Activated T-helper 2 cell treated with anti-CD3 and anti-CD28 coated beads, Interferon-gamma antibody, Interleukin-2, Interleukin-4, amounts not matched to agents 10 μg/mL and 5 μg/mL and 100 μg/mL, durations not matched to agents 14 hours and 24 hours and 36 hours (primary cell): ENCODE measurements at regions not wholly inside any gene's neighbourhood (a gene's known extent, or its start where the extent isn't known, plus 50 kb on each side); places are given as distances from the start of the nearest gene placed in this dataset.

Experiments used
- DNase-seq: peaks from one replicate; pipeline ENCODE4 v3.0.0; 2021; ENCODE audit warnings: low spot score
- H3K27ac Mint-ChIP-seq: one replicate; pipeline ENCODE4 v1.8.0; 2021; ENCODE audit warnings: mixed read lengths
- H3K27me3 Mint-ChIP-seq: one replicate; pipeline ENCODE4 v1.8.0; 2021; ENCODE audit warnings: low read depth, mixed read lengths
- H3K36me3 Mint-ChIP-seq: one replicate; pipeline ENCODE4 v1.8.0; 2021; ENCODE audit warnings: low read depth, mixed read lengths
- H3K4me1 Mint-ChIP-seq: one replicate; pipeline ENCODE4 v1.8.0; 2021; ENCODE audit warnings: low read depth, mixed read lengths
- H3K4me3 Mint-ChIP-seq: one replicate; pipeline ENCODE4 v1.8.0; 2021; ENCODE audit warnings: low read depth, mild to moderate bottlenecking, moderate library complexity, mixed read lengths
- H3K9me3 Mint-ChIP-seq: one replicate; pipeline ENCODE4 v1.8.0; 2021; ENCODE audit warnings: mixed read lengths
- intact Hi-C: fragments of 100-400 bp; cut with micrococcal nuclease; formaldehyde crosslinking; loops from one replicate; pipeline ENCODE4 v1.15.1; 2023

DNA sequence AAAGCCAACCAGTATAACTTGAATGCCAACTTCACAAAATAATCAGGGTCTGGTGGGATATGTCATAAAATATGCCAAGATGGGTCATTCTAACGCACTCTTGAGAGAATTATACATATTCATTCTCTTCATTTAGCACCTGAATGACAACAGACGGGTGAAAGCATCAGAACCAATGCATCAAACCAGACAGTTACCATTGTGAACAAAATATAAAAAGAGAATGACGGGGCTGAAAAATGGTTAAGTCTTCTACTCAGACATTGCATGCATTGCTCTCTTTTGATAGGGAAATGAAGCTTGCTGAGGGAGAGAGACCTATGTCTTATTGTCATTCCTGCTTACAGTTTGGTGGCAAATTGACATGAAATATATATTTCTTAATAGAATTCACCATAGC lies 702.1 kb downstream of the NOVA1 start:
- no peaks in the 10 kb centered on the region for H3K36me3 Mint-ChIP-seq
- intact Hi-C loops = no loop called here
- DNase-seq = no peak
- H3K27me3 Mint-ChIP-seq = no peaks in the 10 kb centered on the region
- peaks cover 54% of the 10 kb centered on the region for H3K9me3 Mint-ChIP-seq
- H3K27ac Mint-ChIP-seq = no peak overlapping the region
- H3K4me1 Mint-ChIP-seq = no peaks in the 10 kb centered on the region
- H3K4me3 Mint-ChIP-seq = no peak overlapping the region

DNA sequence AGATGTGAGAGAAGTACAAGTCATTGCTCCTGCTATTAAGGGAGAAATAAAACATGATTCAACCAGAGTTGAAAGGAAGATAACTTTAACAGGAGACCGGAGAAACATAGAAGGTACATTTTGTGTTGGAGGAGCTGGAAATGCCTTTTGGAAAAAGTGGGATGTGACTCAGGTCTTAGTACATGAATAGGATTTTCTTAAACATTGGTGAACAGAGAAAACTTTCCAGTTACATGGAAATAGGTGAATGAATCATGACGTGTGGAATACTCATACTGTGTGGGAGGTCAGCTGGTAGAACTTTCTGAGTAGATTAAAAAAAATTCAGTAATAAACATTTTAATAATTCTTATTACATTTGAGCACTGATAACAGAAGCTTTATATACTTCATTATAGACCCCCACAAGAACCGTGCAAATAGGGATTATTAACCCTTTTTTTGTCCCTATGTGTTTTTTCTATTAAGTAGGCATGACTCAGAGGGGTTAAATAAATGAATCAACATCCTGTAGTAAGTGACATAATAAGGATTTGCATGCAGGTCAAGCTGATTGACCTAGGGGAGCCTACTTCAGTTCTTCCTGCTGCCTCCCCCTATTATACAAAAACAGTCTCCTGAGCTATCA lies 710.5 kb downstream of the NOVA1 start:
- intact Hi-C loops = no loop called here
- no peak for DNase-seq
- Mint-ChIP-seq H3K4me1 (no peaks in the 10 kb centered on the region), H3K4me3 (no peak overlapping the region), H3K27me3 (no peaks in the 10 kb centered on the region), H3K36me3 (no peaks in the 10 kb centered on the region), H3K9me3 (peaks cover 68% of the 10 kb centered on the region), H3K27ac (no peak overlapping the region)

DNA sequence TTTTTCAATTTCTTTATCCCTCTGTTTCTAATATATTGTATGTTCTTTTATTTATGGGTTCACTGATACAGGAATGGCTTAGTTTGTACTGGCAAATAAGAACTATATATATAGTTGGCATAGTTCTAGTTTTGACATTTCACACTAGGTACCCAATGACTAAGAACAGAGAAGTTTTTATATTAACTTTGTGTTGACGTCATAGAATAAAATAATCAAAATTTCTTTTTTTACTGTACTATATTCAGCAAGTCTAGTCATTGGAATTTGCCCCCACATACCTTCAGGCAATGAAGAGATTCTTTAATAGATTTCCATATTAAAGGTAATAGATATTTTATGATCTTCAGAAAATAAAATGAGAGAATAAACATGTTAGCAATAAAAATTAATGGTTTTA lies 713.2 kb downstream of the NOVA1 start:
- Mint-ChIP-seq H3K36me3 (no peaks in the 10 kb centered on the region), H3K27ac (no peak overlapping the region), H3K4me1 (no peaks in the 10 kb centered on the region), H3K9me3 (peaks cover 60% of the 10 kb centered on the region), H3K4me3 (no peak overlapping the region), H3K27me3 (no peaks in the 10 kb centered on the region)
- DNase-seq = no peak
- intact Hi-C loops = no loop called here

DNA sequence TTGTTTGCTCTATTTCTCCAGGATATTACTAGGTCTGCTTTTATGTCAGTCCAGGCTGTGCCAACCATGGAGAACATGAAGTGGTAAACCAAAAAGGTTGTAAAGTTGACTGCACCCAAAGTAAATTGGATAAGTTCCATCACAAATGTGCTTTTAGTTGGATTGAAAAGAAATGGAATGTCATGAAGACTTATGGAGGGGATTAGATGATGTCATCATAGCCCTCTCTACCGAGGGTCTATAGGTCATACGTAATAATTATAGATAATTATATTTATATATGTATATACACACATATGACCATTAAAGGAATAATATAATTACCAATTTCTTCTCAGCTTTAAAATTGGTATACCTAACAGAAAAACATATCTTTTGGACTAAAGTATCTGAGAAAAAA lies 714.9 kb downstream of the NOVA1 start:
- Mint-ChIP-seq H3K27ac (no peak overlapping the region), H3K9me3 (peaks cover 49% of the 10 kb centered on the region), H3K4me3 (no peak overlapping the region), H3K36me3 (no peaks in the 10 kb centered on the region), H3K27me3 (no peaks in the 10 kb centered on the region), H3K4me1 (no peaks in the 10 kb centered on the region)
- DNase-seq = no peak
- intact Hi-C loops = no loop called here

DNA sequence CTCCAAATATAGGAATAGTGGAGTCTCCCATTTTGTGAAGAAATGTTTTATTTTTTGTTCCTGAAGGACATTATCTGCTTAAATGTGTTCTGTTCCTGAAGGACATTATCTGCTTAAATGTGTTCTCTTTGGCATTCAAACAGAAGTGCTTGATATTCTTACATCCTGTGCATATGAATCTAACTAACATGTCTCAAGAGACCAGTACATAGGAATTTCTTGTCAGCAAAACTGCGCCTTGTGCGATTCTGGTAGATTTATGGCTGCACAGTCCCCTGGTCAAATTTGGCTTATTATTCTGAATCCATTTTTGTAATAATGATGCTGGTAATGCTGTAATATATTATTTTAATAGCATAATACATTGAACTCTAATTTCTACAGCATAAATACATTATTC lies 722.4 kb downstream of the NOVA1 start:
- Mint-ChIP-seq H3K27ac (no peak overlapping the region), H3K9me3 (peaks cover 29% of the 10 kb centered on the region), H3K27me3 (no peaks in the 10 kb centered on the region), H3K4me3 (no peak overlapping the region), H3K36me3 (no peaks in the 10 kb centered on the region), H3K4me1 (no peaks in the 10 kb centered on the region)
- intact Hi-C loops = no loop called here
- no peak for DNase-seq

DNA sequence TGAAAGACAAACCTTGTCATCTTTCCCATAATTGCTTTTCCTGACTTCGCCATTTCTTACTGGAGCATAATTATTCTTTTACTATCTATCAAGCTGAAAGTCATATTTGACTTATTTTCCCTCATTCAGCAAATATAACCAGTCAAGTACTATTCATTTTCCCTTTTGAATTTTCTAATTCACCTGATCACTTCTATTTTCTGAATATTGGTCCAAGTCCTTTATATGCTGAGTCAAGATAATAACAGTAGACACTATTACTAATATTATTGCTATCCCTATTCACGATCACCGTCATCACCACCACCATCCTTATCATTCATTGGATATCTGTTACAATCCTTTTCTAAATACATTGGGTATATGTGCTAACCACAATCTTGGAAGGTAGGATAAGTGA lies 728.0 kb downstream of the NOVA1 start:
- no peaks in the 10 kb centered on the region for H3K27me3 Mint-ChIP-seq
- H3K9me3 Mint-ChIP-seq = peaks cover 44% of the 10 kb centered on the region
- H3K36me3 Mint-ChIP-seq = no peaks in the 10 kb centered on the region
- no peak for DNase-seq
- no peaks in the 10 kb centered on the region for H3K4me1 Mint-ChIP-seq
- intact Hi-C loops = no loop called here
- H3K27ac Mint-ChIP-seq = no peak overlapping the region
- H3K4me3 Mint-ChIP-seq = no peak overlapping the region

DNA sequence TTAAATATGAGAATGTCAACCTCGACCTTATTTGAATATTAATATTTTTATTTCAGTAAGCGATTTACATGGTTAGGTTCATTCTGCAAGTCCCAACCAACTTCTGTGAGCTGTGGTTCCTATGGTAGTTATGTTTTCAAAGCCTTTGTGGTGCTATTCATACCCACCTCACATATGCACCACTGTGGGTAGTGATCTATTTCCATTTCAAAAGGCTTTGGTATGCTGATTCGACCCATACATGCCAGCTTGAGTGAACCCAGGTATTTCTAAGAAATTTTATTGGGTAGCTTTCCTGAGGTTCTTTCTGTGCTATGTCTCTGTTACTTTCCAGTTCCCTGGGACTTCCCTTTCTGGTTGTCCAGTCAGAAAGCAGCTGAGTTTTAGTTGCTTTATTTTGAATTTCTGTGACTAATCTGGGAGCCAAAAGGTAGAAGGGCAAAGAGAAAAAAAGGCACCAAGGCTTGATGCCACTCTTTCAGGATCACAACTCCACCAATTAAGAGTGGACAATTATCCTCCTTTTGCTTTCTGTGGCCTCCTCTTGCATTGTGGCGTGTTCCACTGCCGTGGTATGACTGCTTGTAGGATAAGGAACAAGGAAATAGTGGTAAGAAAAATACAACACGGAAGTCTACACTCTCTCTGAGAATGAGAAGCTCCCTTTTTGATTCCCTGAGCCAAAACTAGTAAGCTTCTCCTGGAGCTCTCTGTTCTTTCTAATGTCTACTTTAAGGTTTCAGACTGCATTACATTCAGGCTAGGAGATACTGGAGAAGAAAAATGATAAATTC lies 729.1 kb downstream of the NOVA1 start:
- H3K9me3 Mint-ChIP-seq = peaks cover 44% of the 10 kb centered on the region
- no peaks in the 10 kb centered on the region for H3K4me1 Mint-ChIP-seq
- intact Hi-C loops = no loop called here
- no peaks in the 10 kb centered on the region for H3K27me3 Mint-ChIP-seq
- no peak for DNase-seq
- H3K27ac Mint-ChIP-seq = no peak overlapping the region
- H3K36me3 Mint-ChIP-seq = no peaks in the 10 kb centered on the region
- H3K4me3 Mint-ChIP-seq = no peak overlapping the region

DNA sequence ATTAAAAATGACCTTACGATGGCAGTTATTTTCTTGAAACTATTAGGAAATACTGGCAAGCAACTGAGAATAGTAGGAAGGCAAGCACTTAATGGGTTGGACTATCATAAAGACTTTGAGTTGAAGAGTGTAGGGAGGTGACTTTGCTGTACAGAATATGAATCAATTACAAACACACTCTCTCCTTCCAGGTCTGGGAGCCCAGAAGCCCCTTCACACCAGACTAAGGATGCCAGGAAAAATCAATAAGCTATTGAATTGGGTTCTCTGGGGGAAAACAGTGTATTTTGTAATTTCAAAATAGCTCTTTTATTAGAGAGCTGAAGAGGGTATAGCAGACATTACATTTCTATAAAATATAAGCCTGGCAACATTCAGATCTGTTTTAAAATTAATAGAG lies 736.4 kb downstream of the NOVA1 start:
- H3K27ac Mint-ChIP-seq = no peak overlapping the region

DNA sequence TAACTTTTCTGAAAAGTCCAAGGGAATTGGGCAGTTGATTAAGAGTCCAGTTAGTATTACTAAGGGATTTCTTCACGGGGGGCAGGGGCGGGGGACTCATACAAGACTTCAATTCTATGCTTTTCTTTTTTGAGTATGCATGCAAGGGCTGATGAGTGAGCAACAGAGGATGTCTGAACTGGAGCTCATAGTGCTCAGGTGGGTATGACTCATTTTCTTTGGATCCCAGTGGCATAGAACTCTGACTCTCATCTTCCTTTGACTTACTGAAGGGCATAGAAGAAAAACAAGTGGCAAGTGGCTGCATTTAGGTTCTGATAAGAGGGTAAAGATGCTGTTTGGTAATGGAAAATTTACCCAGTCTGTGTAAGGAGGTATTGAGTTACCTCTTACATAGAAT lies 749.2 kb downstream of the NOVA1 start:
- no peak for DNase-seq
- Mint-ChIP-seq H3K36me3 (no peaks in the 10 kb centered on the region), H3K4me1 (no peaks in the 10 kb centered on the region), H3K9me3 (peaks cover 19% of the 10 kb centered on the region), H3K27ac (no peak overlapping the region), H3K27me3 (no peaks in the 10 kb centered on the region), H3K4me3 (no peak overlapping the region)
- intact Hi-C loops = no loop called here

More for the DNA sequence above, 736.4 kb downstream of the NOVA1 start:
- intact Hi-C loops = no loop called here
- no peaks in the 10 kb centered on the region for H3K36me3 Mint-ChIP-seq
- H3K27me3 Mint-ChIP-seq = no peaks in the 10 kb centered on the region
- no peak for DNase-seq
- H3K4me3 Mint-ChIP-seq = no peak overlapping the region
- no peaks in the 10 kb centered on the region for H3K4me1 Mint-ChIP-seq
- H3K9me3 Mint-ChIP-seq = peaks cover 30% of the 10 kb centered on the region

DNA sequence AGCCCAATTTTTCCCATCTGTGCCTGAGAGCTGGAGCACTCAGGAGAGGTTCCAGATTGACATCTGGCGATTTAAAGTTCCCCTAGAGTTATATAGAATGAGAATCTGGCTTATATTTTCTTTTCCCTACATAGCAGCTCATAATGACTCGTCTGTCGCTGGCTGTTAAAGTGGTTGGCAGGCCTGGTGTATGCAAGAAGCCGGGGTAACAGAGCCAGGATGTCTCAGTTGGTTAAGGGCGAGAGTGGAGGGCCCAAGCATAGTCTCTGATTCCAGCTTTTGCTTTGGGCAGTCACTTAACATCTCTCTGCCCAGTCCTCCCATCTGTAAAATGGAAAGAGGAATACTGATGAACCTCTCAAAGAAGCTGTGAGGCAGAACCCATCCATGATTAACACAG lies 751.6 kb downstream of the NOVA1 start:
- H3K27ac Mint-ChIP-seq = no peak overlapping the region

DNA sequence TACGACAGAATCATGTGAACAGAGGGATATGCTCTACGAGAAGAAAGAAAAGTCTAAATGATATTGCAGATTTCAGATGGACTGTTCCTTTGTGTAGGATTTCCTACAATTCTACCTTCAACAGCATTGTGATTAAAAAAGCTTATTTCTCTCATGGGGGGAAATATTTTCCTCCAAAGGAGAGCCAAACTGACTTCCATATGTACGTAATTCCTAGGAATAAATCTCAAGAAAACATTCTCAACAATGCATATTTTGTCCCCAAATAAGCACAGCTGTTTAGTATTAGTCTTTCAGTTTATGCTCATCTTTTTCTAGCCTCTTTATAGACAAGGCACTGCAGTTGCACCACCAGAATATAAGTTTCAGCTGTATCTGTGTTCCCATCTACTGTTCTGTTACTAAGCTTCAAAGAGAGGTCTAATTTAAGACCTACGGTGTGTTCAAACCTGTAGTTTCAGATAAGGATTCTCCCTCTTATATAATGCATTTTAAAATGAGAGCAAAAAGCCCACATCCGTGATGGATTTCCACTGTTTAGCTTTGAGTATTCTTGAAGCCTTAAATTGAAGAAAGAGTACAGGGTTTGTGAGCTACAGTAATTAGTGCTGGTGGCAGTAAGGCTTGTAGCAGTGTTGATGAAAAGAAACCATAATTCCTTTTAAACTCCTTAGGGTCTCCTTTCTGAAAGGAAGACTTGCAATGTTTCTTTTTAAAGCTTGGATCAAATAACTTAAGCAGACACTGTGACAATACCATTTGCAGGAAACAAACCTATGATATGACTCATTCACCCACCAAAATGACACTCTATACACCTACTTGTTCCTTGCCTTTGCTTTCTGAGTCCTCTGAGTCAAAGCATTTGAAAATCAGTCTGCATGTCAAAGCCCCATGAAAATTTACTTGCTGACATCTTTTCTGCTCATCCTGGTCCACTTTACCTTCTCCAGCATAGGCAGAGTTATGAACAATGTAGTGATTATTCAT lies 754.1 kb downstream of the NOVA1 start:
- no peak overlapping the region for H3K4me3 Mint-ChIP-seq
- no peak for DNase-seq
- no peaks in the 10 kb centered on the region for H3K27me3 Mint-ChIP-seq
- H3K4me1 Mint-ChIP-seq = no peaks in the 10 kb centered on the region
- intact Hi-C loops = no loop called here
- peaks cover 26% of the 10 kb centered on the region for H3K9me3 Mint-ChIP-seq
- H3K36me3 Mint-ChIP-seq = no peaks in the 10 kb centered on the region
- no peak overlapping the region for H3K27ac Mint-ChIP-seq

More for the DNA sequence above, 751.6 kb downstream of the NOVA1 start:
- H3K36me3 Mint-ChIP-seq = no peaks in the 10 kb centered on the region
- peaks cover 20% of the 10 kb centered on the region for H3K9me3 Mint-ChIP-seq
- H3K27me3 Mint-ChIP-seq = no peaks in the 10 kb centered on the region
- DNase-seq = no peak
- no peaks in the 10 kb centered on the region for H3K4me1 Mint-ChIP-seq
- H3K4me3 Mint-ChIP-seq = no peak overlapping the region
- intact Hi-C loops = no loop called here

DNA sequence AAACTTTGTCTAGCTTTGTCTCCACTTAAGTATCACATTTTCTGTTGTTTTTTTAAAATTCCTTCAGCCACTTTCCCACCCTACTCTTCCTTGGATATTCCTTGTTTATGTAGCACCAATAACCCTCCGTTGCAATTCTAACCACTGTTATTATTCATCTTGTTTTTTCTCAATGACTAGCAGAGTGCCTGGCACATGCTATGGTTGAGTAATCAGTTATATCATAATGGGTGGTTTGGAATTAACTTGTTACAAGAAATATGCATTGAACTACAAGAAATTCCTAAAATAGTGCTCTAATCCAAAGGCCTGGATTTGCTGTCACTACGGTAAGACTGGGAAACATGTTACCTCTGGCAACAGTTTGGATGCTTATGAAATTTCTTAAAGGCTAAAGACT lies 756.6 kb downstream of the NOVA1 start:
- intact Hi-C loops = no loop called here
- Mint-ChIP-seq H3K4me1 (no peaks in the 10 kb centered on the region), H3K36me3 (no peaks in the 10 kb centered on the region), H3K4me3 (no peak overlapping the region), H3K27ac (no peak overlapping the region), H3K9me3 (peaks cover 27% of the 10 kb centered on the region), H3K27me3 (no peaks in the 10 kb centered on the region)
- no peak for DNase-seq

DNA sequence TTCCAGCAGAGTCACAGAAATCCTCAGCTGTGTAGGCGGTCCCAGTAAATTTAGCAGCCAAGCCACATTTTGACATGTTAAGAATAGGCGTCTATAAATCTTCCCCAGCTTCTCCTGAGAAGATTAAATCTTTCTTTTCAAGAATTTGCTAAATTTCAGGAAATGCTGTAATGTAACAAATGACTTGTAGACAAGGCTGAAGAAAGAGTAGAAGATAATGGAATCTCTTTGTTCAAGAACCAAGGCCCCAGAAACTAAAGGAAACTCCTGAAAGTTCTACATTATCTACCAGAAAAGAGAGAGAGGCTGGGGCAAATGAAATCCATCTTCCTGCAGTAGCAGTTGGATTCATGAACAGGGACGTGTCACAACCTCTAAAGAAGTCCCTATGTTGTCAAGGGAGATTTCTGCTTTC lies 760.3 kb downstream of the NOVA1 start:
- no peak overlapping the region for H3K27ac Mint-ChIP-seq
- peaks cover 48% of the 10 kb centered on the region for H3K9me3 Mint-ChIP-seq
- intact Hi-C loops = no loop called here

More for the DNA sequence above, 760.3 kb downstream of the NOVA1 start:
- H3K4me3 Mint-ChIP-seq = no peak overlapping the region
- no peaks in the 10 kb centered on the region for H3K36me3 Mint-ChIP-seq
- no peaks in the 10 kb centered on the region for H3K27me3 Mint-ChIP-seq
- no peaks in the 10 kb centered on the region for H3K4me1 Mint-ChIP-seq
- no peak for DNase-seq
